H1 (cell line): ENCODE measurements at regions not wholly inside any gene's neighbourhood (a gene's known extent, or its start where the extent isn't known, plus 50 kb on each side); places are given as distances from the start of the nearest gene placed in this dataset.

Experiments
- EGR1 ChIP-seq: IDR thresholded peaks from 2 replicates; pipeline ENCODE4 v1.6.1; 2011; ENCODE audit warnings: low read depth, low read length, borderline replicate concordance
- EZH2 ChIP-seq: fragments of 200-600 bp; sonication (generic); IDR thresholded peaks from 2 replicates; pipeline ENCODE4 v1.7.1; 2012; ENCODE audit warnings: low read depth, mild to moderate bottlenecking, moderate library complexity, low read length, inconsistent platforms; ENCODE audit not compliant: severe bottlenecking
- GABPA ChIP-seq: IDR thresholded peaks from 2 replicates; pipeline ENCODE4 v1.6.1; 2011; ENCODE audit warnings: mild to moderate bottlenecking, low read length, moderate library complexity, borderline replicate concordance; ENCODE audit not compliant: insufficient read depth
- RBBP5 ChIP-seq: IDR thresholded peaks from 2 replicates; pipeline ENCODE4 v1.7.1; 2012; ENCODE audit warnings: low read depth, mild to moderate bottlenecking, inconsistent platforms, low read length, moderate library complexity, borderline replicate concordance

- TF ChIP-seq EZH2 (no peak), EGR1 (no peak), GABPA (no peak), RBBP5 (no peak)
Observed at GRCh38 chr9:135214706-135215105, 127.2 kb downstream of the OLFM1 start (continued).
